DMS153 treated with DMSO at 0.1 percent for 48 hours (cell line): ENCODE measurements at regions not wholly inside any gene's neighbourhood (a gene's known extent, or its start where the extent isn't known, plus 50 kb on each side); places are given as distances from the start of the nearest gene placed in this dataset.
"Not testable (repeated sequence)": the region's sequence is repeated elsewhere in the genome, so short reads cannot be mapped to it uniquely, and the experiment has no call there.

ENCODE experiments used
- DNase-seq: peaks from one replicate; lab custom pipeline; 2025; ENCODE audit not compliant: unreplicated experiment; lab: John Stamatoyannopoulos, UW

DNA sequence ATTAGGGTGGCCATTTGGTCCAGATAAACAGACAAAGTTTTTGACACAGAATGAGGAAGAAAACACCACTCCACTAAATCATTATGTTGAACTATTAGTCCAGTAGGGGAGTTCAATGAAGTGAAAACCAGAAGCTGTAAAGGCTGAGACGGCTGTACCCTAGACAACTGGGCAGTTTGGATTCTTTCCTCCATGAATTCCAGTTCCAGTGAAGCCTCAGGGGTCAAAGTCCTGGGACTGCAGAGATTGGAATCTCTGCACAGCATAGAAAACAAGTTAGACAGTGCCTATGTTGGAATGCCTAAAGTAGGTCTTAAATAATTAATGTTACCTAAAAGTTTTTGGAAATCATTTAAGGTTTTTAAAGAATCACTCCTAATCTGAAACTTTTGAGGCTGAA, 86.5 kb upstream of the PGR start:
- DNase-seq, result not testable (repeated sequence)

GRCh38 chr11:101215069-101215468, 85.5 kb upstream of the PGR start:
- DNase-seq, result no peak

DNA sequence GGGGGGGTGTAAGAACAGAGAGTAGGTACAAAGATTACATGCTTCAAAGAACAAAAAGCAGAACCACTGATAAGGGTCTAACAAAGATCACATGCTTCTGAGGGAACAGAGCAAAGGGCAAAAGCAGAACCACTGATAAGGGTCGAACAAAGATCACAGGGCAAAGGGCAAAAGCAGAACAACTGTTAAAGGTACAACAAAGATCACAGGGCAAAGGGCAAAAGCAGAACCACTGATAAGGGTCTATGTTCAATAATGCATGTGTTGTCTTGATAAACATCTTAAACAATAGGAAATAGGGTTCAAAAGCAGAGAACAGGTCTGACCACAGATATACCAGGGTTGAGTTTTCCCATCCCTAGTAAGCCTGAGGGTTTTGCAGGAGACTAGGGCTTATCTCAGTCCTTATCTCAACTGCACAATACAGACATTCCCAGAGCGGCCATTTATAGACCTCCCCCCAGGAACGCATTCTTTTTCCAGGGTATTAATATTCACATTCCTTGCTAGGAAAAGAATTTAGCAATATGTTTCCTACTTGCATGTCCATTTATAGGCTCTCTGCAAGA, 81.9 kb upstream of the PGR start:
- DNase-seq, result no peak

DNA sequence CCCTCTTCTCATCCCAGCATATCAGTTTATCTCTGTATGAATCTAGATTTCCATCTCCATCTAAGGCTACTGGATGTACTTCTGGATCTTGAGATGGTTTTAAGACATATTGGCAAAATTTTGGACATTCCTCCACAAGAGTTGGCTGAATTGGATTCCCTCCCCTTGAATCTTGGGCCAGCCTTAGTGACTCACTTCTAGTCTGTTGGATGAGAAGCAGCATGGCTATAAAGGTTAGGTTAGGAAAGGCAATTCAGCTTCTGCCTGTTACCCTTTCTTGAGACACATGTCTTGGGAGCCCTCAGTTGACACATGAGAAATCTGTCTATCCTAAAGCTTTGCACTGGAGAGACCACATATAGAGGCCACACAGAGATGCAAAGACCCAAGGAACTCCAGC, 73.0 kb upstream of the PGR start:
- no peak for DNase-seq

- no peak for DNase-seq
Observed at GRCh38 chr11:101199416-101199815, 69.8 kb upstream of the PGR start.

- DNase-seq, result no peak
Observed at GRCh38 chr11:101195294-101195693, 65.7 kb upstream of the PGR start.

DNA sequence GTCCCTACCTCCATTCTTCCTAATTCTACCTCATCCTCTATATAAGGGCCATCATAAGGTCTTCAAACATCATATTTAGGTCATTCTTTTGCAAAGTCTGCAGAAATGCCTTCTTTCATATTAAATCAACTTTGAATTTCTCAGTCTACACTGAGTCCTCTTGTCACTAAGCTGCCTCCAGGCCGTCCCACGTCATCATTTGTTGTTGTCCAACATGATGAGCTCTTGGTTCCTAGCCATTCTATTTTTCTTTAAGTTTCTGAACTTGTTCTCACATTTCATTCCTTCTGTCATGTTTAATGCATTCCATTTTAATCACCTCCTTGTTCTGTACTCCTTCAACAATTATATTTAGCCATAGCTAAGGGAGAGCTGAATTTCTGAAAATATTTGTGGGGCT, 59.2 kb upstream of the PGR start:
- DNase-seq, result no peak

- DNase-seq, result no peak
Observed at GRCh38 chr11:101188173-101188572, 58.6 kb upstream of the PGR start.

DNA sequence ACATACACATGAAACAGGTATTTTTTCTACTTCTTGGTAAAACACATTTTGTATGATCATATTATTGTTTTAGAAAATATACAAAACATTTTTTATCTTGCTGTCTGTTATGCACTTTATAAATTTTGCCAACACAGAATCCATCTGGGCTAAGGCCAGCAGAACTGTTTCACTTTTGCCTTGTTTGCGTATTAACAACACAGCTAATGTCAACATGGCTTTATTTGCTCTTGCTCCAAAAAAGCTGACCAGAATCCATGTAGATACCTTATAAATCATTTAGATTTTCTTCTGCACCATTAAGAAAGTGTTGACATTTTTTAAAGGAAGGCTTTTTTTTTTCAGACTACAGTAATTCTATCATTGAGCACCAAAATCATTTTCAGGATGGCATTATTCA, 58.1 kb upstream of the PGR start:
- DNase-seq, result no peak

DNA sequence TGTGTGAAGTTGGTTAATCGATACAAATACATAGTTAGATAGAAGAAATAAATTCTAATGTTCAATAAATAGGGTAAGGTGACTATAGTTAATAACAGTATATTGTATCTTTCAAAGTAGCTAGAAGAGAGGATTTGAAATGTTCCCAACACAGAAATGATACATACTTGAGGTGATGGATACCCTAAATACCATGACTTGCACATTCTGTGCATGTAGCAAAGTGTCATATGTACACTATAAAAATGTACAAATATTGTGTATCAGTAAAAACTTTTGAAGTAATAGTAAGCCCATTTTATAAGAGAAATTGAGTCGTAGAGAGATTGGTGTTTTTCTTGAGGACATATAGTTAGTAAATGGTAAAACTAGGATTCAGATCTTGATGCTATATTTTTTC, 56.4 kb upstream of the PGR start:
- no peak for DNase-seq

DNA sequence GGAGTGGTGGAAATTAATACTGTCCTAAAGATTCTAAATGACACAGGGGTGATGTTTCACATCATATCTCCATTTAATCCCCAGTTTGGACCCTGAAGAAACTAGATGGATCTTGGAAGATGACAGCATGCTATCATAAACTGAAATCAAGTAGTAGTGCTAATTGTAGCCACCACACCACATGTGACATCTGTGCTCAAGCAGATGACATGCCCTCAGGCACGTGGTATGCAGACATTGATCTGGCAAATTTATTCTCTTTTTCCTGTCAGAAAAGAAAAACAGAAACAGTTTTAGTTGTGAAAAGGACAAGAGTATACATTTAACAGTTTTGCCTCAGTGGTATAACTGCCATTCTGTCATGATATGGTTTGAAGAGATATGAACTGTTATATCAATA, 52.9 kb upstream of the PGR start:
- DNase-seq, result no peak

GRCh38 chr11:101180481-101180880, 50.9 kb upstream of the PGR start:
- no peak for DNase-seq
